PC-9 (cell line): ENCODE measurements at regions not wholly inside any gene's neighbourhood (a gene's known extent, or its start where the extent isn't known, plus 50 kb on each side); places are given as distances from the start of the nearest gene placed in this dataset.

Experiments
- BruUV-seq: library from RNA; stranded (reverse); fragments of 400-500 nt; replicated peaks from 2 replicates; lab custom pipeline; 2021; lab: Mats Ljungman, UMichigan
- CTCF ChIA-PET: fragments of 300-600 bp; sonication (Branson Sonifier 250); formaldehyde crosslinking; loops from one replicate; lab custom pipeline; 2022; ENCODE audit warnings: antibody characterized with exemption; lab: Charles Lee
- POLR2A ChIA-PET: fragments of 300-600 bp; sonication (Branson Sonifier 250); formaldehyde crosslinking; loops from one replicate; lab custom pipeline; 2022; ENCODE audit warnings: antibody characterized with exemption; ENCODE audit not compliant: unreplicated experiment; lab: Charles Lee
- DNase-seq, 2 experiments: peaks; one replicate each; pipeline versions ENCODE4 v3.0.0 to v3.0.0-alpha.2; 2015 to 2022; ENCODE audit warnings: mixed read lengths in 1 of 2
- H2AFZ ChIP-seq: fragments of 200-600 bp; sonication (generic); 2 replicates; pipeline ENCODE4 v1.8.1; 2017; ENCODE audit warnings: antibody characterized with exemption
- H3F3A ChIP-seq: fragments of 200-600 bp; sonication (generic); 2 replicates; pipeline ENCODE4 v1.8.1; 2017; ENCODE audit warnings: antibody characterized with exemption, mild to moderate bottlenecking, low read depth; ENCODE audit not compliant: insufficient read depth
- H3K27ac ChIP-seq: fragments of 200-600 bp; sonication (generic); 2 replicates; pipeline ENCODE4 v1.6.1; 2016; ENCODE audit warnings: mixed run types
- H3K27me3 ChIP-seq: fragments of 200-600 bp; sonication (generic); 2 replicates; pipeline ENCODE4 v1.6.1; 2016; ENCODE audit warnings: low read depth, mixed run types; ENCODE audit not compliant: insufficient read depth
- H3K36me3 ChIP-seq: fragments of 200-600 bp; sonication (generic); 2 replicates; pipeline ENCODE4 v1.6.1; 2016; ENCODE audit warnings: low read depth, mixed run types
- H3K4me1 ChIP-seq: fragments of 200-600 bp; sonication (generic); replicated peaks from 2 replicates; pipeline ENCODE4 v1.6.1; 2016; ENCODE audit warnings: mixed run types; ENCODE audit not compliant: insufficient read depth
- H3K4me2 ChIP-seq: fragments of 200-600 bp; sonication (generic); 2 replicates; pipeline ENCODE4 v1.6.1; 2017; ENCODE audit warnings: mixed run types
- H3K4me3 ChIP-seq: fragments of 200-600 bp; sonication (generic); 2 replicates; pipeline ENCODE4 v1.6.1; 2016; ENCODE audit warnings: mixed run types
- H3K79me2 ChIP-seq: fragments of 200-600 bp; sonication (generic); 2 replicates; pipeline ENCODE4 v1.6.1; 2017; ENCODE audit warnings: low read depth, mixed run types
- H3K9me2 ChIP-seq: fragments of 200-600 bp; sonication (generic); 2 replicates; pipeline ENCODE4 v1.8.1; 2017; ENCODE audit warnings: mild to moderate bottlenecking; ENCODE audit not compliant: insufficient read depth
- H3K9me3 ChIP-seq: fragments of 200-600 bp; sonication (generic); 2 replicates; pipeline ENCODE4 v1.8.1; 2016; ENCODE audit warnings: low read depth; ENCODE audit not compliant: insufficient read depth
- H4K20me1 ChIP-seq: fragments of 200-600 bp; sonication (generic); 2 replicates; pipeline ENCODE4 v1.8.1; 2017; ENCODE audit not compliant: insufficient read depth
- EZH2 ChIP-seq: fragments of 200-600 bp; sonication (generic); IDR thresholded peaks from 2 replicates; pipeline ENCODE4 v1.8.0; 2017; ENCODE audit warnings: antibody characterized with exemption, low read depth
- intact Hi-C: fragments of 100-400 bp; cut with micrococcal nuclease; formaldehyde crosslinking; loops from one replicate; pipeline ENCODE4 v1.10.0; 2022; ENCODE audit not compliant: unreplicated experiment
- TF ChIP-seq, protein P1 (sequence below): fragments of 200-600 bp; sonication (generic); conservative IDR thresholded peaks from 2 replicates; pipeline ENCODE4 v1.6.1; 2017; ENCODE audit warnings: mixed run types, antibody characterized with exemption, mild to moderate bottlenecking, moderate library complexity

DNA sequence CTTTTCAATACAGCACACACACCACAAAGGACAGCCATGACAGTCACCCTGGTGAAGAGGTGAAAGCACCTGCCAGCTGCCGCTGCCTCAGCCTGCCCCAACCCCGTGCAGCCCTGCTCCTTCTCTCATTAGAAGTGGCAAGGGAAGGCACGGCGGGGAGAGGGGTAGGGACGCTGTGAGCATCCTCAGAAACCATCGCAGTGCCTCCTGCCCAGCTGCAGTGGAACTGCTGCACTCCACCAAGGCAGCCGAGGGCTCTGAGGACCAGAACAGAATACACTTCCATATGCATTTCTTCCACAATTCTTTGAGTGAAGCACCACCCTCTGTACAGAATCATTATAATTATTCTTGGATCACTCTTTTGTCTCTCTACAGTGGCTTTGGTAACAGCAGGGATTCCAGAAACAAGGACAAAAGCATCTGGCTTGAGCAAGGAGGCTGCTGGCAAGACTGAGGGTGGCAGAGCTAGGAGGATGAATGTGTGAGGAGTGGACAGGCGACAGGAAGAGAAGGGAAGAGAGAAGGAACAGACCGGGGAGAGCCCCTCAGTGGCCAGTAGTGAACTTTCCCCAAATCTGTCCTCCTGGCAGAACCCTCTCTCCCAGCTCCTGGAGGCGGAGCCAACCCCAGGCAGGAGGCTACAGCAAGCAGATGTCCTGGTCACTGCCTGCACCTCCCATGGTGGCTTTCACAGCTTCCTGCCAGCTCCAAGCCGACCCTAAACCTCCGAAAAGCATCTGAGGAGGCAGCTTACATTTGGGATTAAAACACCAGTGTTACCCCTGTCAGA, 73.2 kb downstream of the MTNR1A start:
- Histone ChIP-seq H3K79me2 (no peaks in the 10 kb centered on the region), H2AFZ (no peak overlapping the region), H3F3A (no peaks in the 10 kb centered on the region), H3K9me2 (no peaks in the 10 kb centered on the region), H3K4me3 (no peak overlapping the region), H3K4me2 (no peak overlapping the region), H3K4me1 (no peaks in the 10 kb centered on the region), H3K27ac (no peak overlapping the region), H3K36me3 (no peaks in the 10 kb centered on the region), H4K20me1 (no peaks in the 10 kb centered on the region), H3K27me3 (peaks cover 33% of the 10 kb centered on the region), H3K9me3 (no peaks in the 10 kb centered on the region)
- CTCF ChIA-PET, result no interaction called here
- TF ChIP-seq, protein P1, sequence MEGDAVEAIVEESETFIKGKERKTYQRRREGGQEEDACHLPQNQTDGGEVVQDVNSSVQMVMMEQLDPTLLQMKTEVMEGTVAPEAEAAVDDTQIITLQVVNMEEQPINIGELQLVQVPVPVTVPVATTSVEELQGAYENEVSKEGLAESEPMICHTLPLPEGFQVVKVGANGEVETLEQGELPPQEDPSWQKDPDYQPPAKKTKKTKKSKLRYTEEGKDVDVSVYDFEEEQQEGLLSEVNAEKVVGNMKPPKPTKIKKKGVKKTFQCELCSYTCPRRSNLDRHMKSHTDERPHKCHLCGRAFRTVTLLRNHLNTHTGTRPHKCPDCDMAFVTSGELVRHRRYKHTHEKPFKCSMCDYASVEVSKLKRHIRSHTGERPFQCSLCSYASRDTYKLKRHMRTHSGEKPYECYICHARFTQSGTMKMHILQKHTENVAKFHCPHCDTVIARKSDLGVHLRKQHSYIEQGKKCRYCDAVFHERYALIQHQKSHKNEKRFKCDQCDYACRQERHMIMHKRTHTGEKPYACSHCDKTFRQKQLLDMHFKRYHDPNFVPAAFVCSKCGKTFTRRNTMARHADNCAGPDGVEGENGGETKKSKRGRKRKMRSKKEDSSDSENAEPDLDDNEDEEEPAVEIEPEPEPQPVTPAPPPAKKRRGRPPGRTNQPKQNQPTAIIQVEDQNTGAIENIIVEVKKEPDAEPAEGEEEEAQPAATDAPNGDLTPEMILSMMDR, result no peak
- no peak for TF ChIP-seq EZH2
- POLR2A ChIA-PET, result no interaction called here
- BruUV-seq, result no TSS peak
- DNase-seq, result no peak
- intact Hi-C loops, result no loop called here

DNA sequence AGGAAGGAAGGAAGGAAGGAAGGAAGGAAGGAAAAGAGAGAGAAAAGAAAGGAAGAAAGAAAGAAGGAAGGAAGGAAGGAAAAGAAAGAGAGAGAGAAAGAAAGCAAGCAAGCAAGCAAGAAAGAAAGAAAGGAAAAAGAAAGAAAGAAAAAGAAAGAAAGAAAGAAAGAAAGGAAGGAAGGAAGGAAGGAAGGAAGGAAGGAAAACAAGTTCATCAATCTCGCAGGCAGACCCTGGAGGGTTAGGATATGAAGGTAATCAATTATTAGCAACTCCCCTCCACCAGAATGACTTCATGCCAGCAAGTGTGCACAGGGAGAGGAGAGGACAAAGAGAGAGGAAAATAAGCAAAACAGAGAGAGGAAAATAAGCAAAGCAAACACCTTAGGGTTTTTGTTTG, 80.2 kb downstream of the MTNR1A start:
- no peaks in the 10 kb centered on the region for H3K9me3 ChIP-seq
- TF ChIP-seq, protein P1, result no peak
- TF ChIP-seq EZH2, result no peak
- H3K36me3 ChIP-seq, result no peaks in the 10 kb centered on the region
- H4K20me1 ChIP-seq, result no peaks in the 10 kb centered on the region
- no peak overlapping the region for H3K4me3 ChIP-seq
- no peaks in the 10 kb centered on the region for H3F3A ChIP-seq
- CTCF ChIA-PET, result no interaction called here
- intact Hi-C loops, result loop anchor here (10.0 kb wide), 1 partner anchor 250 kb away; the partner anchor contains the start of gene FAT1
- H3K4me1 ChIP-seq, result no peaks in the 10 kb centered on the region
- no peak for DNase-seq
- peaks cover under 1% of the 10 kb centered on the region; the same call in 1 of the 2 replicates for H3K27me3 ChIP-seq
- H3K79me2 ChIP-seq, result no peaks in the 10 kb centered on the region
- no TSS peak for BruUV-seq
- H3K27ac ChIP-seq, result no peak overlapping the region
- H3K4me2 ChIP-seq, result no peak overlapping the region
- POLR2A ChIA-PET, result no interaction called here
- H2AFZ ChIP-seq, result no peak overlapping the region
- H3K9me2 ChIP-seq, result no peaks in the 10 kb centered on the region

DNA sequence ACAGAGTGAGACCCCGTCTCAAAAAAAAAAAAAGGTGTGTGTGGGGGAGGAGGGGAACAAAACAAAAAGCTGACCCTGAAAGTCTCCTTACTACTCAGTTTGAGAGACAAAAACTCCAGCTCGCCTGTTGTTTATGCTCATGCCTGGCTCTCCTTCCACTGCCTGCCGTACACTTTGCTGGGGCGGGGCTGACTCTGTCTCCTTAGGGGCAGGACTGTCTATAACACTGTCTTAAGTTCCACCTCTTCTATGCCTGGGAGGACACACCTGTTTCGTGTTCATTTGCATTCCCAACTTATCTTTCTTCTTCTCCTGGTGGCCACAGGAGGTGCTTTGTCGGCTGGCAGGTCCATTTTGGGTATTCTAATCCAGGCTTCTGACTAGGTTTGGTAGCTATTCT, 81.4 kb downstream of the MTNR1A start:
- Histone ChIP-seq H3K79me2 (no peaks in the 10 kb centered on the region), H3K36me3 (no peaks in the 10 kb centered on the region), H3K4me1 (no peaks in the 10 kb centered on the region), H3K4me2 (no peak overlapping the region), H3K27me3 (no peaks in the 10 kb centered on the region), H3K9me3 (no peaks in the 10 kb centered on the region), H3K4me3 (no peak overlapping the region), H3F3A (no peaks in the 10 kb centered on the region), H3K9me2 (no peaks in the 10 kb centered on the region), H2AFZ (no peak overlapping the region), H3K27ac (no peak overlapping the region), H4K20me1 (no peaks in the 10 kb centered on the region)
- ChIA-PET POLR2A (no interaction called here), CTCF (interaction anchor here (0.6 kb wide), 1 partner anchor 428 kb away, joined by 3 read pairs; no protein-coding TSS in a partner anchor)
- intact Hi-C loops, result loop anchor here (5.0 to 10.0 kb wide), 2 partner anchors 113 to 251 kb away; partner anchors contain the start of gene FAT1
- DNase-seq, result no peak
- TF ChIP-seq, protein P1, result no peak
- TF ChIP-seq EZH2, result no peak
- BruUV-seq, result no TSS peak
